GM18519 (cell line): ENCODE measurements at regions not wholly inside any gene's neighbourhood (a gene's known extent, or its start where the extent isn't known, plus 50 kb on each side); places are given as distances from the start of the nearest gene placed in this dataset.

Source experiments
- ATAC-seq: cut with Tn5 transposase; IDR thresholded peaks from one replicate; pipeline ENCODE4 v1.9.1; 2021; ENCODE audit warnings: mild to moderate bottlenecking, moderate library complexity; ENCODE audit not compliant: unreplicated experiment, low FRiP score

DNA sequence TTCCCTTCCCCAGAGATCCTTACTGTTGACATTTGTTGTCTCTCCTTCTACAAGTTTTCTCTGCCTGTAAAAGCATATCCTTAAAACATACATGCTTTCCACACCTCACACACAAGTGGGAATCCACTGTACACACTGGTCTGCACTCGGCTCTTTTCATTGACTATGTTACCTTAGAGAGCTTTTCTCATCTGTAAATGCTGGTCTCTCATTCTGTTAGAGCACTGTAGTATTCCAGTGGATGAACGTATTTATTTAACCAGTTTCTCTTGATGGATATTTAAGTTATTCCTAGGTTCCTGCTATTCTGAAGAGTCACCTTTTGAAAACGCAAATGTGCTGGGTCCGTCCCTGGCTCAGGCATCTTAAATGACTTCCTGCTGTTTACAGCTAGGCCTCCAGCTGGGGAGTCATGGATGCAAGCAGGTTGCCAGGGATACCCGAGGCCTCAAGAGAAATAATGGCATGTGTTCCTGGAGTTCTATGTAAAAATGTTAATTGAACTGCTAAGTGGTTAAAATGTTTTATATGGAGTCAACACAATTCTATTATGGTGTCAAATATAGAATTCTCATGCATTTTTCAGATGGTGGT, 61.1 kb upstream of the TGM3 start:
- ATAC-seq = no peak

- no peak for ATAC-seq
Measured at GRCh38 chr20:2236256-2236655, 59.5 kb upstream of the TGM3 start.

DNA sequence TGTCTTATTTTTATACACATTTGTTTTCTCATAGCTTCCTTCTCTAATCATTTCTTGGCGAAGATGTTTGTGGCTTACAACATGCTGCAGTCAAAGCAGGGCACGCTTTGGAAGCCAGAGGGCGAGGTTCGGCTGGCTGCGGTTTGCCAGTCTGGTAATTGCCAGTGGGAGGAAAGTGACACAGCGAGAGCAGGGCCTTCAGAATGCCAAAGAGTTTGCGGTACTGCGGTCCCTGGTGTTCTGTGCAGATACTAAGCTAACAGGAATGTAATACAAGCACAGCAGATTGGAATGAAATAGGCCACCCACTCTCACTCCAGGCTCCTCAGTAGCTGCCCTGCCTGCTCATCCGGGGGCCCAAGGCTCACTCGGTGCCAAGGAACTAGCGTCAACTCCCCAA, 58.7 kb upstream of the TGM3 start:
- no peak for ATAC-seq

GRCh38 chr20:2238601-2239000, 57.2 kb upstream of the TGM3 start:
- ATAC-seq = no peak

DNA sequence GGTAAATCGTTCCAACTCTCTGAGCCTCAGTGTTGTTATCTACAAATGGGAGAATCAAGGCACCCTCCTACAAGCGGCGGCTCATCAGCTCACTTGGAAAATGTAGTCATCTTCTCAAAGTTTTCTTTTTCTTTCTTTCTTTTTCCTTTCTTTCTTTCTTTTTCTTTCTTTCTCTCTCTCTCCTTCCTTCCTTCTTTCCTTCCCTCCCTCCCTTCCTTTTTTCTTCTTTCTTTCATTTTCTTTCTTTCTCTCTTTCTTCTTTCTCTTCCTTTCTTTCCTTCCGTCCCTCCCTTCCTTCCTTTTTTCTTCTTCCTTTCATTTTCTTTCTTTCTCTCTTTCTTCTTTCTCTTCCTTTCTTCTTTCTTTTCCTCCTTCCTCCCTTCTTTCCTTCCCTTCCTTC, 55.0 kb upstream of the TGM3 start:
- ATAC-seq = no peak

DNA sequence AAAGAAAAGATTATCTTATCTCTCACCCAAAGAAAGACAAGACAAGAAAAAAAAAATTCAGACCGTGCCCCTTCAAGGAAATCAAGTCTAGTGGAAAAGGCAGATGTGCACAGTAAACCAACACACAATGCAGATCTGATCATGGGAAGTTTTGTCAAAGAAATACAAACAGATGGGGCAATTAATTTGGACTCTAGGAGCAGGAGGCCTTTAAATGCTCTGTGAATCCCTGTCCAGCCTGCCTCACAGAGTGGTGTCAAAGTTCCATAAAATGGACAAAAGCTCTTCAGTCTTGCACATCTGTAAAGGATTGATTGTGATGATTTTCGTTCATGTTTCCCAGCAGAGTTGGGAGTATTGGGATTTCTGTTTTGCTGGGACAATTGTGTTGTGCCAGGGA, 53.1 kb upstream of the TGM3 start:
- ATAC-seq = no peak

- no peak for ATAC-seq
Measured at GRCh38 chr20:2244523-2244922, 51.3 kb upstream of the TGM3 start.

DNA sequence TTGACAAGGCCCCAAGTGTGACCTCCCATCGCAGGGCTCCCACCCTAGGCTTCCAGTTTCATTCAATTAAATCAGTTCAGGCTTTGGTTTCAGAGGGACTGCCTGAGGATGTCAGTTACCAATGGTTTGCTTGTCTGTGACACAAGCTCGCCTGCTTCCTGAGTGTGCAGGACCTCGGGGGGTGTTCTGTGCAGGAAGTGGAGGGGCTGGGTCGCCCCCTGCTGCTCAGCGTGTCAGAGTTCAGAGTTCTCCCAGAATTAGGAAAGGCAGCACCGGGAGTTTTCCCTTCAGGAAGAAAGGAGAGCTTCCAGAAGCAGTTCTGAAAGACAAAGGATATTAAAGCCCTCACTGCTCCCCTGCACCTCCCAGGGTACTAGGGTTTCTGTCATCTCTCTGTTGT, 50.8 kb upstream of the TGM3 start:
- no peak for ATAC-seq

- no peak for ATAC-seq
Measured at GRCh38 chr20:2245637-2246036, 50.2 kb upstream of the TGM3 start.
